ENCODE measurements at regions not wholly inside any gene's neighbourhood (a gene's known extent, or its start where the extent isn't known, plus 50 kb on each side); places are given as distances from the start of the nearest gene placed in this dataset.

DNA sequence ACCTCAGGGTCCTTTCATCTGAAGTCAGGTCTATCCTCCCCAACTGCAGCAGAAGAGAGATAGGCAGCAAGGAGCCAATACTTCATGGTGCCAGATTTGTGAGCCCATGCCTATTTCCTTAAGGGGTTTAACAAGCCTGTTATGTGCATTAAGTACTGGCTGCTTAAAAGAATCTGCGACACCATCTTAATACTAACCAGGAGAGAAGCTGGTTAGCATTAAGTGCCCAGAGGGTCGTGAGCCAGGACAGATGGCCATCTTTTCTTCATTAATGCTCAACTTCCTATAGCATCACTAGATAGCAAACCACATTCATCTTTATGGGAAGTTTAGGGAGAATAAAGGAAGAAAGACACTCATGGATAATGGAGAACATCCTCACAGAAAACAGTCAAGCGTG, 289.1 kb downstream of the ETAA1 start:
- no TSS peak for BruUV-seq (replicated peaks)
- no peaks in the 10 kb centered on the region for H3K27me3 ChIP-seq (ENCODE audit: control insufficient read depth in 2 of 2, insufficient read depth in 2 of 2, low read length in 2 of 2)
- no peaks in the 10 kb centered on the region for H3K9me1 ChIP-seq (replicated peaks; ENCODE audit: control insufficient read depth, extremely low read depth, insufficient read depth, low read length)
- no peak overlapping the region for H3K4me3 ChIP-seq (replicated peaks in 1 of 3; ENCODE audit: insufficient read depth in 1 of 3, low read depth in 1 of 3, low read length in 3 of 3)
- TF ChIP-seq EZH2 (IDR thresholded peaks at IDR 0.05; ENCODE audit: borderline replicate concordance, low read depth, low read length, severe bottlenecking) (no peak), FOS (IDR thresholded peaks at IDR 0.05; ENCODE audit: borderline replicate concordance, insufficient read depth, low read length) (no peak), JUN (IDR thresholded peaks at IDR 0.05; ENCODE audit: borderline replicate concordance, insufficient read depth, insufficient read length, low read depth) (no peak), GATA2 (IDR thresholded peaks at IDR 0.05; ENCODE audit: insufficient read depth, insufficient read length, low read depth, low read length) (no peak), POLR2AphosphoS5 (IDR thresholded peaks at IDR 0.05; ENCODE audit: insufficient read depth, low read depth, low read length) (no peak), MYC (IDR thresholded peaks at IDR 0.05; ENCODE audit: low read depth, low read length) (no peak), POLR2A (IDR thresholded peaks at IDR 0.05; ENCODE audit: low read depth, low read length) (no peak)
- TF ChIP-seq, protein P1, sequence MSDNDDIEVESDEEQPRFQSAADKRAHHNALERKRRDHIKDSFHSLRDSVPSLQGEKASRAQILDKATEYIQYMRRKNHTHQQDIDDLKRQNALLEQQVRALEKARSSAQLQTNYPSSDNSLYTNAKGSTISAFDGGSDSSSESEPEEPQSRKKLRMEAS (IDR thresholded peaks at IDR 0.05; ENCODE audit: insufficient read depth, insufficient read length): no peak
- TF ChIP-seq, protein P2, sequence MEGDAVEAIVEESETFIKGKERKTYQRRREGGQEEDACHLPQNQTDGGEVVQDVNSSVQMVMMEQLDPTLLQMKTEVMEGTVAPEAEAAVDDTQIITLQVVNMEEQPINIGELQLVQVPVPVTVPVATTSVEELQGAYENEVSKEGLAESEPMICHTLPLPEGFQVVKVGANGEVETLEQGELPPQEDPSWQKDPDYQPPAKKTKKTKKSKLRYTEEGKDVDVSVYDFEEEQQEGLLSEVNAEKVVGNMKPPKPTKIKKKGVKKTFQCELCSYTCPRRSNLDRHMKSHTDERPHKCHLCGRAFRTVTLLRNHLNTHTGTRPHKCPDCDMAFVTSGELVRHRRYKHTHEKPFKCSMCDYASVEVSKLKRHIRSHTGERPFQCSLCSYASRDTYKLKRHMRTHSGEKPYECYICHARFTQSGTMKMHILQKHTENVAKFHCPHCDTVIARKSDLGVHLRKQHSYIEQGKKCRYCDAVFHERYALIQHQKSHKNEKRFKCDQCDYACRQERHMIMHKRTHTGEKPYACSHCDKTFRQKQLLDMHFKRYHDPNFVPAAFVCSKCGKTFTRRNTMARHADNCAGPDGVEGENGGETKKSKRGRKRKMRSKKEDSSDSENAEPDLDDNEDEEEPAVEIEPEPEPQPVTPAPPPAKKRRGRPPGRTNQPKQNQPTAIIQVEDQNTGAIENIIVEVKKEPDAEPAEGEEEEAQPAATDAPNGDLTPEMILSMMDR (IDR thresholded peaks at IDR 0.05; ENCODE audit: extremely low read depth in 1 of 2, insufficient read depth in 1 of 2, low read depth in 1 of 2, low read length in 2 of 2): no peak
- no peak overlapping the region for H2AFZ ChIP-seq (ENCODE audit: low read depth, low read length)
- FAIRE-seq (no peak), DNase-seq (ENCODE audit: low read depth, low spot score) (no peak)
- no peak overlapping the region for H3K27ac ChIP-seq (ENCODE audit: insufficient read depth, low read depth, low read length)
- no peaks in the 10 kb centered on the region for H3K4me1 ChIP-seq (ENCODE audit: control insufficient read depth, extremely low read depth, insufficient read depth, low read length)
- POLR2A ChIA-PET: no interaction called here
- no peaks in the 10 kb centered on the region for H3K9me3 ChIP-seq (replicated peaks; ENCODE audit: control insufficient read depth, insufficient read depth, low read length)
- dilution Hi-C loops (cut with MboI; ENCODE audit: extremely low pct_ligation_motif_present, low sequenced_read_pairs): no loop called here
- no peak overlapping the region for H3K4me2 ChIP-seq (ENCODE audit: insufficient read depth, low read length)
- no peak overlapping the region for H3K9ac ChIP-seq (replicated peaks; ENCODE audit: extremely low read depth, insufficient read depth, low read length)
- no peaks in the 10 kb centered on the region for H4K20me1 ChIP-seq (replicated peaks; ENCODE audit: control insufficient read depth, extremely low read depth, insufficient read depth, low read length)
- H3K79me2 ChIP-seq (ENCODE audit: control insufficient read depth, insufficient read depth, low read length): no peaks in the 10 kb centered on the region
- intact Hi-C loops (cut with micrococcal nuclease): no loop called here
- H3K36me3 ChIP-seq (ENCODE audit: control insufficient read depth in 2 of 2, extremely low read depth in 1 of 2, insufficient read depth in 2 of 2, low read length in 2 of 2): no peaks in the 10 kb centered on the region
- CTCF ChIA-PET: no interaction called here
